ENCODE measurements at regions not wholly inside any gene's neighbourhood (a gene's known extent, or its start where the extent isn't known, plus 50 kb on each side); places are given as distances from the start of the nearest gene placed in this dataset.
A peak's percentile ranks its signal among the peaks of the same experiment; 100 is the strongest.

DNA sequence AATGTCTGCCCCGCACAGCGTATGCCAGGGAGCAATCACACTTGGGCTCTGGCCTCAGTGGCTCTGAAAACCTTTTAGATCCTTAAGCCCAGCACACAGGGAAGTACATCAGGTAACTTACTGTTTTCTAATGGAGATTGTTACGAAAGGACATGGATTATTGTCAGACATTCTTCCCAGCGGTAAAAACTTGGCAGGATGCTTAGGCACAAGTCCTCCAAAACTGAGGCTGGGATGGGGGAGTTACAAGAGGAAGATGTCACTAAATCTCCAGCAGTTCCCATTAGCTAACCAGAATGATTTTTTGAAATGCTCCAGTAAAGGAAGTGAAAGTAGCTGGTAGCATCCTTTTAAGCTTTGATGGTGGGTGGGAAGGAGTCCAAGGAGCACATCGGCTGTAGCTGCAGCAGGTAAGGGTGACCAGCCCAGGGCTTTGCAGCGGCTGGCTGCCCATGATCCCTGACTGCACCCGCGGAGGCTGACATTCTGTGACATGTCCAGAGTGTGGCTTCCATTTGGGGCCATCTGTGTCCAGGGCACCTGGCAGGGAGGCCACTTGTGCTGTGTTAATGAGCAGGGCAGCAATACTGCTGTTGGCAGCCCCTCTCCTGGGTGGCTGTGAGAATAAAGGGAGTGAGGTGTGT, 165.8 kb downstream of the GADD45G start:
- DNase-seq (ENCODE audit: low read depth): no peak

DNA sequence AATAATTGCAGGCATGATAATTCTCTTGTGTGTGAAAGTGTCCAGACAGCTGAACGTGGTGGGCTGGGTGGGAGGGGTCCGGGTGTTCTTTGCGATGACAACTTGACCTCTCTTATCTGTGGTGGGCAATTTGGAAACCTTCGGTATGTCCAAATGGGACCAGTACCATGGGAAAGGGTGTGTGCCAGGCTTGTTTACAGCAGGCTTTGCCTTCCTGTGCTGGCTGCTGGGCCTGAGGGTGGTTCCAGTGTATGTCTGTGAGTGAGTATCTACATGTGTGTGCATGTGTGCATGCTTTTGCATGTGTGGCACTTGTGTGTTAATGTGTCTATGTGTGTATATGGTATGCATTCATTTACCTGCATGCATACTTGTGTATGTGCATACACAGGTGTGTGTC, 166.4 kb downstream of the GADD45G start:
- no peak for DNase-seq (ENCODE audit: low read depth)

DNA sequence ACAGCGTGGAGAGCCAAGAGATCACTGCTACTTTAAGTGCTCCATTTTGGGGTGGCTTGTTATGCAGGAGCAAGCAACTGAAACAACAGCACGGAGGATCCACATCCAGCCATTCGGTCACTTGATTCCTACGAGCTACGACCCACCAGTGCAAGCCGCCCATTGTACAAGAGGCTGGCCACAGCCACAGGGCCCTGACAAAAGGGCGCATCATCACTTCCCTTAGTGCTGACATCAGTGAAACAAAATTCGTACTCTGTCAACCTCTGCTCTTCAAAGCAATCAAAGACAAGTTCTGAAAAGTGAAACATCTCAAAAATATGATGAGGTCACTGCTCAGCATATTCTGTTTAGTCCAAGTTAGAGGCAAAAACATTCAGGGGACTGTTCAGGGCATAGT, 168.4 kb downstream of the GADD45G start:
- no peak for DNase-seq (ENCODE audit: low read depth)

DNA sequence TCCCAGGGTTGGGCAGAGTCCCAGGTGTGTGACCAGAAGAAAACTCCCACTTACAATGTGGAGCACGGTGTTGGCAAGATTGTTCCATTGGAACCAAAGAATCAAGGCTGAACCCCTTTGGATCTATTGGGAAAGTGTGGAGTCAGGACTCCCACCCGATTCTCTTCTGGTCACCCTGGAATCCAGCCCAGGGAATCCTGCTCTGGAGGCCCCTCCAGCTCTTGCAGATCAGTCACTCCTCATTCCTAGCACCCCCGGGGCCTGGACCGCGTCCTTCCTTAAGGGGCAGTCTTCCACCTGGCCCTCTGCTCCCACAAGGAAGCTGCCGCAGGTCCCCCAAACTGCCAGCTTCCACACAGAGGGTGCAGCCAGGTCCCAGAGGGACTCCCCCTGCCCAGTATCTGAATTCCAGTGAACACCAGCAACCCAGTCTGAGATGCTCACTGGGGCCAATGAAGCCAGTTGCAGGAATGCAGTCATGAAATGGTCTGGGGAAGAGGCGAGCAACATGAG, 170.1 kb downstream of the GADD45G start:
- no peak for DNase-seq (ENCODE audit: low read depth)

GRCh38 chr9:89775641-89776040, 170.8 kb downstream of the GADD45G start:
- no peak for DNase-seq (ENCODE audit: low read depth)

DNA sequence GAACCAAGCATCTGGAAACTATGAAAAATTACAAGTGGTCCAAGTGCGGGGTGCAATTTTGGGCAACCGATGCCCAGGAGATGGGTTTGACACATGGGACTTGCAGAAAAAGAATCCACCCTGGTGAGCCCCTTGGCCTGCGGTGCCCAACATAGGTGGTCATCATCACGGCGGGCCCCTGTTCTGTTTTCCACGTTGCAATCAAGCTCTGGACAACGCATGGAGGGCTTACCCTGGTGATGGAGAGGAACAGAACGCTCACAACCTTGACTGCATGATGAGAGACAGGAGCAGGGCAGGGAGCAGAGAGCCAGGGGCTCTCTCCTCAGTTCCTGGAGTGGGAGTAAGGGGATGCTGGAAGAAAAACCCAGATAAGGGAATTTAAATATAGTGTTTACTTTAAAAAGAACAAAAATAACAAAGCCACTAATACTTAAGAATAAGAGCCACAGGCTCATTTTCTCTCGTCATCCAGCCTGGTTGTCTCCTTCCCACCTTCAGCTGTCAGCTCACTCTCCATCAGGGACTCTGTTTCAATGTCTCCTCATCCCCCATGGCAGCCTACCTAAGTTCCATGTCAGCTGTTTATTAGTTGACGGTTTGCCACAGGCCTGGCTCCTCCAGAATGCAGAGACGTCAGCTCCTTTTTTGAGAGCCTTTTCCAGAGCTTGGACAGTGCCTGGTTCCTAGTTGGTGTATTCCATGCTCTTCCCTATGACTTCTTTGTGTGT, 172.1 kb downstream of the GADD45G start:
- no peak for DNase-seq (ENCODE audit: low read depth)

GRCh38 chr9:89777544-89777943, 172.7 kb downstream of the GADD45G start:
- no peak for DNase-seq (ENCODE audit: low read depth)

DNA sequence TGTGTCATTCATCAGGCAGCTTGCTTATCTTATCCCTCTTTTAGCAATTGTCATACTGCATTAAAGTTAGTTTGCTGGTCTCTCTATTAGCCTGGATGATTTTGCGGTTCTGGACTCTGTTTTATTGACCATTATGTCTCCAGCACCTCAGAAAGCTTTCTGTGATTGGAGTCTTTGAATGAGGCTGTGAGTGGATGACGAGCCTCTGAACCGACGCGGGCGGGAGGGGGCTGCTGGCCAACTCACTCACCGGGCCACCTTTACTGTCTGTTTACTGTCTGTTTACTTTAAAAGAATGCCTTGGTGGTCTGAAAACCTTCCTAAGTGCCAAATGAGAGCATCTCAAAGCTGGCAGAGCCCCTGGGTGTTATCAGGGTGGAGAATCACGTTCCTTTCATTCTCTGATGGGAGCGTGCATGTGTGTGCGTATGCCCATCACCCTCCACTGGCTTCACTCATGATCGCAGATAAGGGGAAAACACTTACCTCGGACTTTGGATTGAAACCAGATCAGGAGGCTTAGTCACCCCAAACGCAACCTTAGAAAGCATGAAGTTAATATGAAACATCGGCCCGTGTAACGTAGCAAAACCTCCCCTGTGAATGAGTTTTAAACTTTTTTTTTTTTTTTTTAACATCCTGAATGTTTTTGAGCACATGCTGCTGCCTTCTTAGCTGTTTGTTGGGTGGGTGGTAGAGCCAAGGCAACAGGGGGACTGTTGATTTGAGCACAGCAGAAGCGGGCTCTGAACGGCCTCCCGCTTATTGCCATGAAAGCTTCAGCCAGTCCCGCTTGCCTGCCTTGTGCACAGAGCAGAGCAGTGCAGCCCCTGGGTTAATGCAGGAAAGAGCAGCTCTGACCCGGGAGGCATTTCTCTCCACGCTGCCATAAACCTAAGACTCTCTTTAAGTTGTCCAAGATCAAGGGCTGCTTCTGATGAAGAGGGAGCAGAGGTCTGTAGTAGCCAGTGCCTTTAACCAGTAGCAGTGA, 173.6 kb downstream of the GADD45G start:
- no peak for DNase-seq (ENCODE audit: low read depth)

- DNase-seq (ENCODE audit: low read depth): no peak
Measured at GRCh38 chr9:89779405-89780203, 174.8 kb downstream of the GADD45G start.

DNA sequence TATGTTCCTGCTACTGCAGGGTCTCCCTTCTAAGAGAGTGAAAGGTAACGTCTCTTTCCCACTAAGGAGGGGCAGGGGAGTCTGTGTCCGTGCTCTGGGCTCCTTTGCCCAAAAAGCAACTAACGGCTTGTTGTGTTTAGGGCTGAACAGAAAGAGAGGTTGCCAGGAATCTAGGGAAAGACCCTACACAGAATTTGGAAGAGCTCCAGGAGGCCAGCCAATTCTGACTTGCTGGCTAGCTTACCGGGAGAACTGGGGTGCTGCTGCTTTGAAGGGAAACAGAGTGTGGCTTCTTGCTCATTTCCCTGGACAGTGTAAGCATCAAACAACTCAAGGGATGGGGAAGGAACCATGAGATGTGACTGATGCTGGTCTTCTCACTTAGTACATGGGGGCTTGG, 176.1 kb downstream of the GADD45G start:
- no peak for DNase-seq (ENCODE audit: low read depth)

DNA sequence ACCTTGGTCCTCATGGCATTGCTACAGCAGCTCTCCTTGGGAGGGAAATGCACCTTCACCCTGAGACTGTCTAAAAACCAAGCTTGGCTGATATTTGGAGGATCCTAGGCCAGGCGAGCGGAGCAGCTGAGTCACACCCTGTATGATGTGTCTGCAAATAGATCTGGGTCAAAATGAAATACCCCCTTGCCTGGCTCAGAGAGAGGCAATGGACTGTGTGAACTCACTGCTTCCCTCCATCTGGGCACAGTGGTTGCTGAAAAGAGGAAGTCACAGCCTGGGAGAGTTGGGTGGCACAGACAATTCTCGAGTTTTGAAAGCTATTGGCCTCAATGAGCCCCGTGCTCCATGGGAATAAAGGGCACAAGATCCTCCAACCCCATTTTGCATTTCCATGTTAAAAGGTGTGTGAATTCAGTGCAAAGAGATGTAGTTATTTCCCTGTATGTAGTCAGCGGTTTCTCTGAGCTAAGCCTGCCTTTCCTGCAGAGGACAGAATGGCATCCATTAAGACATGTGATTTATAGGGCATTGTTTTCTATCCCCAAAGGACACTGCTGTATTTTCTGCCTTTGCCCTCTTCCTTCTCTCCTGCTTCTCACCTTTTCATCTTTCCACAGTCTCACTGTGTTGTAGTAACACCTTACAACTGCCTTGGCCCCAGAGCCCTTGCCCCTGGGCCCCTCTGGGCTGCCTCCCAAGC, 177.2 kb downstream of the GADD45G start:
- peak; percentile 6 for DNase-seq (ENCODE audit: low read depth)

DNA sequence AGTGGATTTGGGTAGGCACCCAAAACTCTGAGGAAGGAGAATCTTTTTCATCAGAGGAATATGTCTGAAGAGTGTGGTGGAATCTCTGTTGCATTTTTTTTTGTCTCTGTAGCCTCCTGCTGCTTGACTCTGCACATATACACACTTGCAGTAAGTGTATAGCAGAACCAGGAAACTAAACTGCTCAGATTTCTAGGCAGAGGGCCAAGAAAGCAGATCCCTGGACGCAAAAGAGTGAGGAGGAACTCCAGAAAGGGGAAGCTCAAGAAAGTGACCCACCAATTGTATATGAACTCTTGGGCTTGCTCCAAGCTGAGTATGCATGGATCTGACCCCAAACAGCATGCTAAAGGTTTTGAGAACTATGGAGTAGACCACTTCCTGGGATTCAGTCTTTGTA, 181.8 kb downstream of the GADD45G start:
- DNase-seq (ENCODE audit: low read depth): no peak

GRCh38 chr9:89787595-89787994, 182.8 kb downstream of the GADD45G start:
- no peak for DNase-seq (ENCODE audit: low read depth)

DNA sequence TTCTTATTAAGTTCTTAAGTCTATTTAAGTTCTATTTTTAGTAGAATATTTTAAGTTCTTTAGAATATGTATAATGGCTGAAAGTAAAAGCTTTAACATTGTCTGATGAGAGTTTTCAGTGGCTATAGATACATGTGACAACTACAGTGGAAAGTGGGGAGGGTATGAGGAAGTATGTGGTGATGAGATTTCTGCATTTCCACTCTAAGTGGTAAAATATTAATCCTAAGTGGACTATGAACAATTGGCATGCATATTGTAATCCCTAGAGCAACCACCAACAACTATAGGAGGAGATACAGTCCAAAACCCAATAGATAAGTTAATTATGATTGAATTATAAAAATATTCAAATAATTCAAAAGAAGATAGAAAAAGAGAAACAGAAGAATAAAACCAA, 183.6 kb downstream of the GADD45G start:
- no peak for DNase-seq (ENCODE audit: low read depth)

GRCh38 chr9:89789922-89790510, 185.2 kb downstream of the GADD45G start:
- no peak for DNase-seq (ENCODE audit: low read depth)

DNA sequence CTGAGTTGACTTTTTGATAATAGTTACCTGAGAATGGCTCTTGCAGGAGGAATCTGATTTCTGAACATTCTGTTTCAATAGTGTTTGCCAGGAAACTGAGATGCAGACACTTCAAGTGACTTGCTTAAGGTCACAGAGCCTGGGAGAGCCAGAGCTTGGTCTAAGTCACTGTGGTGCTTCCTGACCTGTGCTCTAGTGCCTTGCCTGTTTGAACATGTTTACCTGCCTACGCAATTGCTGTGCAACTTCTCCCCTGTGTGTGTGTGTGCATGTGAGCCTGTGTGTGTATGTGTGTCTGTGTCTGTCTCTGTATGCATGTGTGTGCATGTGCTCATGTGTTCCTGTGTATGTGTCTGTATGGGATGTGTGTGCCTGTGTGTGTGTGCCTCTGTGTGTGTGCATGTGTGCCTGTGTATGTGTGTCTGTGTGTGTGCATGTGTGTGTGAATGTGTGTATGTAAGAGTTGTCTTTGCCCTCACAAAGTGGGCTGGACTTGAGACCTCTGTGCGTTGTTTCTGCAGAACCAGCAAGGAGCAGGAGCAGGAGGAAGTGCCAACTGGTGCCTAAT, 185.8 kb downstream of the GADD45G start:
- no peak for DNase-seq (ENCODE audit: low read depth)

GRCh38 chr9:89791754-89792153, 186.9 kb downstream of the GADD45G start:
- DNase-seq (ENCODE audit: low read depth): no peak

- no peak for DNase-seq (ENCODE audit: low read depth)
Measured at GRCh38 chr9:89792189-89793123, 187.6 kb downstream of the GADD45G start.

- no peak for DNase-seq (ENCODE audit: low read depth)
Measured at GRCh38 chr9:89793124-89793495, 188.3 kb downstream of the GADD45G start.
